ENCODE measurements at regions not wholly inside any gene's neighbourhood (a gene's known extent, or its start where the extent isn't known, plus 50 kb on each side); places are given as distances from the start of the nearest gene placed in this dataset.
"Not testable (repeated sequence)": the region's sequence is repeated elsewhere in the genome, so short reads cannot be mapped to it uniquely, and the experiment has no call there.

- DNase-seq (ENCODE audit: low spot score): not testable (repeated sequence)
Measured at GRCh38 chr2:33690686-33691085, 91.6 kb upstream of the FAM98A start.

GRCh38 chr2:33681364-33681757 lies 82.3 kb upstream of the FAM98A start:
- DNase-seq (ENCODE audit: low spot score): no peak

GRCh38 chr2:33680644-33681363 lies 81.7 kb upstream of the FAM98A start:
- DNase-seq (ENCODE audit: low spot score): no peak

DNA sequence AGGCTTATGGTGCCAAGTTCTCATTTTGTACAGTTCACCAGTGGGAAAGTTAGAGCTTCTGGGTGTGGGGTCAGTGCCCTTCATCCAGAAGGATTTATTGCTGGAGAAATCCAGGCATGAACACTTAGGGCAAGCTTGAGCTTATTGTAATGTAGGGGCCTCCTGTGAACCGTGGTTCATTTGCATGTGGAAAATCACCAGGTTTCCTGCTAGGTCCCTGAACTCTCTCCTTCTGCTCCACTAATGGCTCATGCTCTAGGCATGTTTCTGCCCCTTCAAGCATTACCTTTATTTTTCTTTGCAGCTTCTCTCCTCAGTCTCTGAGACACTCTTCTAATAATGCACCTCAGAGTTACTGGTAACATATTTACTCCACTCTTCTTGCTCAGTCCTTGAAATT lies 79.3 kb upstream of the FAM98A start:
- DNase-seq (ENCODE audit: low spot score): no peak

GRCh38 chr2:33673937-33674336 lies 74.8 kb upstream of the FAM98A start:
- no peak for DNase-seq (ENCODE audit: low spot score)

GRCh38 chr2:33672896-33673295 lies 73.8 kb upstream of the FAM98A start:
- DNase-seq (ENCODE audit: low spot score): no peak

DNA sequence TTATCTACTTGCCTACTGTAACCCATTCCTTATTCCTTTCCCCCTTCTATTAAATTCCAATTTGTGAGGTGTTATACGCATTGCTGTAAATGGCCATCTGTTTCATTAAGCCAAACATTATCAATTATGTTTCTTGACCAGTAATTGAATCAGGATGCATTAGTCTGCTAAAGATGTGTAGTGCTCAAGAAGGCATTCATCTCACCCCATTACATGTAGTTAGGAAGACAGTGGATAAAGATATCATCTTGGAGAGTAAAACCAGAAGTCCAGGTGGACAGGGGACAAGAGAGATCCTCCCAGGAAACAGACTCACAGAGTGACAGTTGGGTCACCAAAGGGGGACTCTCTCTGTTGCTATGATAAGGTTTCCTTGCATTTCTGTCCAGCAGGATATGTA lies 73.3 kb upstream of the FAM98A start:
- no peak for DNase-seq (ENCODE audit: low spot score)

DNA sequence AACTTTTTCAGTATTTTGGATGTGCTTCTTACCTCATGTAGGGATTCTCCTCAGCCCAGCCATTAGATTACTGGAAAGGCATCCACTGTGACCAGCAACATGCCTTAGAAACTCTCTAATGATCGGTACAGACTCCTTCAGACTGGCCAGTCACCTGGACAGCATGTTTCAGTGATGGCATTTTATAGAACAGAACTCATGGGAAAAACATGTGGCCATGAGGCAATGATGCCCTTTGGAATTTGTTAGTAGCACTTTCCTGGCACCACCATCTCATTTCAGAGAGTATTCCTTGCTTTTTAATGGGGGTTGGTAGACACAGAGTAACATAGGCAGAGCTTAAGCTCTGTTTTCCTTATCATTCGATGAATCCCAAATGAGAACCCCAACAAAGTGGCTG lies 72.1 kb upstream of the FAM98A start:
- no peak for DNase-seq (ENCODE audit: low spot score)

GRCh38 chr2:33670392-33670937 lies 71.4 kb upstream of the FAM98A start:
- no peak for DNase-seq (ENCODE audit: low spot score)

- no peak for DNase-seq (ENCODE audit: low spot score)
Measured at GRCh38 chr2:33666879-33667278, 67.8 kb upstream of the FAM98A start.

- no peak for DNase-seq (ENCODE audit: low spot score)
Measured at GRCh38 chr2:33665039-33665438, 65.9 kb upstream of the FAM98A start.

- DNase-seq (ENCODE audit: low spot score): no peak
Measured at GRCh38 chr2:33660416-33661123, 61.5 kb upstream of the FAM98A start.

GRCh38 chr2:33655626-33656320 lies 56.7 kb upstream of the FAM98A start:
- no peak for DNase-seq (ENCODE audit: low spot score)

DNA sequence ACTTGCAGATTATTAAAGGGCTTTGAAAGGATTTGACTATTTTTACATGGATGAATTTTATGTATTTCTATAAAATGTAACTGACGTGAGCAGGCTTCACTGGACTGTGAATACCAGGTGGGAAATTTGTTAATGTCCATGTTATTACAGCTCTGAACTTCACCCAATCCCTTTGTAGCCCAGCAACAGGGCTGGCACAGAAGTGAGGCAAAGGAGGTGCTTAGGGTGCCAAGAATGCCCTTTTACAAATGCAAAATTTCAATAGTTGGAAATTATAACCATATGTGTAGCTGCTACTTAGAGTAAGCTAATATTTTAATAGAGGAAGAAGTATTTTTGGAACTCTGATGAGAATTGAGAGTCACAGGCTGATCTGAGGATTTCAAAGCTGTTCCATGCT lies 53.7 kb upstream of the FAM98A start:
- no peak for DNase-seq (ENCODE audit: low spot score)

DNA sequence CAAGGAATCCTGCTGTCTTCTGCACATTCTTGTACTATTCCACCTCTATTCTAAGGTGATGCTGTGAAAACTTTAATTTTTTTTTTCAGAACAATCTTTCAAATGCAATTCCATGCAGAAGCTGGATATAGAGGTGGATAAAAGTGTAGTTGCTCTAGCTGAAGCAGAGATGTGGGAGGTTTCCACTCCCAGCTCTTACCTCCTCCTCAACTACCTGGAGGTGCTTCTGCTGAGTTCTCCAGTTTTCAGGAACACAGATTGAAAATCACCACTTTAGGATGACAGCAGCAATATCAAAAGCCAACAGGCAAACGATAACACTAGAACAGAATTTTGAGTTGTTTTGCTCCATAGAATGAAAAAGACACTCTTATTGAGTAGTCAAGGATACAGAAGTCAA lies 51.1 kb upstream of the FAM98A start:
- DNase-seq (ENCODE audit: low spot score): no peak

Data from AG08396 (cell line).